ENCODE measurements at regions not wholly inside any gene's neighbourhood (a gene's known extent, or its start where the extent isn't known, plus 50 kb on each side); places are given as distances from the start of the nearest gene placed in this dataset.

GRCh38 chr9:81498576-81498975 is 190.8 kb downstream of the TLE1 start:
- TF ChIP-seq CTCF (IDR thresholded peaks at IDR 0.05) (no peak), POLR2A (IDR thresholded peaks at IDR 0.05; ENCODE audit: low read depth) (no peak), POLR2AphosphoS5 (IDR thresholded peaks at IDR 0.05) (no peak), EP300 (IDR thresholded peaks at IDR 0.05) (no peak)
